NT2/D1 (cell line): ENCODE measurements at regions not wholly inside any gene's neighbourhood (a gene's known extent, or its start where the extent isn't known, plus 50 kb on each side); places are given as distances from the start of the nearest gene placed in this dataset.

Experiments used
- SUZ12 ChIP-seq: IDR thresholded peaks from 2 replicates; pipeline ENCODE4 v1.6.1; 2011; ENCODE audit not compliant: insufficient read length, insufficient read depth; ENCODE audit errors: extremely low read depth
- YY1 ChIP-seq: IDR thresholded peaks from 2 replicates; pipeline ENCODE4 v1.6.1; 2011; ENCODE audit not compliant: insufficient read length, insufficient read depth

- no peak for TF ChIP-seq SUZ12
- no peak for TF ChIP-seq YY1
Measured at GRCh38 chr3:177885063-177885462, 651.2 kb upstream of the KCNMB2 start.
